ENCODE measurements at regions not wholly inside any gene's neighbourhood (a gene's known extent, or its start where the extent isn't known, plus 50 kb on each side); places are given as distances from the start of the nearest gene placed in this dataset.

GRCh38 chr12:123038486-123038885 is 58.0 kb downstream of the ARL6IP4 start (continued):
- no peak for TF ChIP-seq ZNF462 (CRISPR knock-in tag; IDR thresholded peaks at IDR 0.05)
- TF ChIP-seq NANOG (IDR thresholded peaks at IDR 0.05; ENCODE audit: borderline replicate concordance) = no peak
- no peak for TF ChIP-seq EZH2 (IDR thresholded peaks at IDR 0.05; ENCODE audit: low read depth, unreplicated experiment)

- Mint-ChIP-seq H3K4me1 (no peaks in the 10 kb centered on the region), H3K9me3 (no peaks in the 10 kb centered on the region), H3K27me3 (ENCODE audit: insufficient read depth, low read depth, poor library complexity) (peaks cover 6% of the 10 kb centered on the region), H3K4me3 (no peak overlapping the region), H3K27ac (no peak overlapping the region), H3K36me3 (ENCODE audit: low read depth) (no peaks in the 10 kb centered on the region)
- Histone ChIP-seq H4K20me1 (replicated peaks; ENCODE audit: insufficient read depth) (no peaks in the 10 kb centered on the region), H3K79me2 (replicated peaks; ENCODE audit: insufficient read depth) (no peaks in the 10 kb centered on the region), H3K4me2 (no peak overlapping the region), H3K9me2 (ENCODE audit: insufficient read depth) (no peaks in the 10 kb centered on the region), H3F3A (replicated peaks; ENCODE audit: low read depth) (no peaks in the 10 kb centered on the region), H2AFZ (no peak overlapping the region), H3K27ac (ENCODE audit: low read depth) (no peak overlapping the region), H3K4me1 (ENCODE audit: insufficient read depth) (no peaks in the 10 kb centered on the region), H3K36me3 (ENCODE audit: insufficient read depth) (no peaks in the 10 kb centered on the region), H3K27me3 (ENCODE audit: insufficient read depth) (no peaks in the 10 kb centered on the region), H3K4me3 (no peak overlapping the region)
- TF ChIP-seq ZNF331 (CRISPR knock-in tag; IDR thresholded peaks at IDR 0.05; ENCODE audit: low read depth) (no peak), CTCF (conservative IDR thresholded peaks at IDR 0.05; ENCODE audit: low read depth in 2 of 2) (no peak), POLR2AphosphoS5 (IDR thresholded peaks at IDR 0.05; ENCODE audit: low read depth) (no peak), JUNB (IDR thresholded peaks at IDR 0.05; ENCODE audit: unreplicated experiment) (no peak), REST (IDR thresholded peaks at IDR 0.05; ENCODE audit: unreplicated experiment) (no peak), NANOG (IDR thresholded peaks at IDR 0.05; ENCODE audit: borderline replicate concordance) (no peak), STAT1 (IDR thresholded peaks at IDR 0.05; ENCODE audit: unreplicated experiment) (no peak), ETS1 (IDR thresholded peaks at IDR 0.05) (no peak)
- ATAC-seq = no peak
- DNase-seq (ENCODE audit: low spot score) = no peak
Observed at GRCh38 chr12:123037791-123038190, 57.3 kb downstream of the ARL6IP4 start.
